Right renal cortex interstitium (tissue), 3 donors: ENCODE measurements at regions not wholly inside any gene's neighbourhood (a gene's known extent, or its start where the extent isn't known, plus 50 kb on each side); places are given as distances from the start of the nearest gene placed in this dataset.
"Not testable (repeated sequence)": the region's sequence is repeated elsewhere in the genome, so short reads cannot be mapped to it uniquely, and the experiment has no call there.

Experiments used
- DNase-seq, 3 donors: peaks; one replicate each; pipeline ENCODE4 v3.0.0-alpha.2; 2013; ENCODE audit warnings: low read depth in 3 of 3, low spot score in 2 of 3

GRCh38 chr13:66072097-66072496 lies 1158.0 kb downstream of the PCDH9 start:
- not testable (repeated sequence) for DNase-seq

- DNase-seq: no peak
Measured at GRCh38 chr13:66071608-66072007, 1158.5 kb downstream of the PCDH9 start.

- DNase-seq: no peak
Measured at GRCh38 chr13:66071029-66071428, 1159.1 kb downstream of the PCDH9 start.

- no peak for DNase-seq
Measured at GRCh38 chr13:66069570-66069969, 1160.6 kb downstream of the PCDH9 start.

- no peak for DNase-seq
Measured at GRCh38 chr13:66068683-66069082, 1161.5 kb downstream of the PCDH9 start.

GRCh38 chr13:66048888-66049287 lies 1181.2 kb downstream of the PCDH9 start:
- no peak for DNase-seq

GRCh38 chr13:66040506-66040905 lies 1189.6 kb downstream of the PCDH9 start:
- no peak for DNase-seq

GRCh38 chr13:66037096-66037495 lies 1193.0 kb downstream of the PCDH9 start:
- DNase-seq: no peak

GRCh38 chr13:66036636-66037035 lies 1193.5 kb downstream of the PCDH9 start:
- DNase-seq: no peak

GRCh38 chr13:66036024-66036614 lies 1194.0 kb downstream of the PCDH9 start:
- DNase-seq: no peak

GRCh38 chr13:66033924-66034323 lies 1196.2 kb downstream of the PCDH9 start:
- no peak for DNase-seq

GRCh38 chr13:66021846-66022245 lies 1208.3 kb downstream of the PCDH9 start:
- no peak for DNase-seq

- no peak for DNase-seq
Measured at GRCh38 chr13:66014771-66015170, 1215.4 kb downstream of the PCDH9 start.

- DNase-seq: no peak
Measured at GRCh38 chr13:66009241-66009640, 1220.9 kb downstream of the PCDH9 start.

GRCh38 chr13:66003558-66003957 lies 1226.6 kb downstream of the PCDH9 start:
- no peak for DNase-seq

GRCh38 chr13:66001140-66001539 lies 1229.0 kb downstream of the PCDH9 start:
- DNase-seq: no peak

GRCh38 chr13:65999411-65999810 lies 1230.7 kb downstream of the PCDH9 start:
- no peak for DNase-seq

- DNase-seq: no peak
Measured at GRCh38 chr13:65990684-65991083, 1239.5 kb downstream of the PCDH9 start.

GRCh38 chr13:65985612-65986011 lies 1244.5 kb downstream of the PCDH9 start:
- no peak for DNase-seq

- no peak for DNase-seq
Measured at GRCh38 chr13:65977525-65977924, 1252.6 kb downstream of the PCDH9 start.

GRCh38 chr13:65971541-65971940 lies 1258.6 kb downstream of the PCDH9 start:
- DNase-seq: no peak

GRCh38 chr13:65966991-65967451 lies 1263.1 kb downstream of the PCDH9 start:
- DNase-seq: no peak

GRCh38 chr13:65965501-65965900 lies 1264.6 kb downstream of the PCDH9 start:
- no peak for DNase-seq
